ENCODE measurements at regions not wholly inside any gene's neighbourhood (a gene's known extent, or its start where the extent isn't known, plus 50 kb on each side); places are given as distances from the start of the nearest gene placed in this dataset.
"Not testable (repeated sequence)": the region's sequence is repeated elsewhere in the genome, so short reads cannot be mapped to it uniquely, and the experiment has no call there.

- not testable (repeated sequence) for TF ChIP-seq POLR2A, CTCF (IDR thresholded peaks at IDR 0.05)
Measured at GRCh38 chr17:70752461-70752860, 583.1 kb downstream of the KCNJ2 start.

Data from Peyer's patch (tissue), 4 donors.